ENCODE measurements at regions not wholly inside any gene's neighbourhood (a gene's known extent, or its start where the extent isn't known, plus 50 kb on each side); places are given as distances from the start of the nearest gene placed in this dataset.

DNA sequence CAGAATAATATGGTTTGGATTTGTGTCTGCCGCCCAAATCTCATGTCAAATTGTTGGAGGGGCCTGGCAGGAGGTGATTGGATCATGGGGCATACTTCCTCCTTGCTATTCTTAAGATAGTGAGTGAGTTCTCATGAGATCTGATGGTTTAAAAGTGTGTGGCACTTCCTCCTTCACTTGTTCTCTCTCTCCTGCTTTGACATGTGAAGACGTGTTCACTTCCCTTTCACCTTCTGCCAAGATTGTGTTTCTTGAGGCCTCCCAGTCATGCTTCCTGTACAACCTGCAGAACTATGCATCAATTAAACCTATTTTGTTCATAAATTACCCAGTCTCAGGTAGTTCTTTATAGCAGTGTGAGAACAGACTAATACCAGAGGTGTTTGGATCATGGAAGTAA is 325.7 kb upstream of the GIMD1 start:
- Histone ChIP-seq H3K9me3 (ENCODE audit: control insufficient read depth, insufficient read depth, low read depth, low read length) (no peaks in the 10 kb centered on the region), H3K4me1 (ENCODE audit: control insufficient read depth, insufficient read depth, low read length) (no peaks in the 10 kb centered on the region), H3K4me3 (ENCODE audit: low read depth in 2 of 2, low read length in 2 of 2) (no peak overlapping the region), H3K27ac (ENCODE audit: low read length) (no peak overlapping the region), H3K27me3 (ENCODE audit: control insufficient read depth, insufficient read depth, low read length) (no peaks in the 10 kb centered on the region), H3K36me3 (ENCODE audit: control insufficient read depth, insufficient read depth, low read length) (no peaks in the 10 kb centered on the region)
- ATAC-seq (no peak), DNase-seq (ENCODE audit: low read depth, low spot score) (no peak)
- intact Hi-C loops (cut with micrococcal nuclease; ENCODE audit: unreplicated experiment) = no loop called here
- ChIA-PET POLR2A (no interaction called here), CTCF (no interaction called here)
- in situ Hi-C loops (cut with HindIII; ENCODE audit: low pct_unique_long_range_greater_than_20kb, low sequenced_read_pairs) = no loop called here
- no TSS peak for BruUV-seq (replicated peaks)
- TF ChIP-seq TCF7L2 (IDR thresholded peaks at IDR 0.05; ENCODE audit: low read depth, low read length) = no peak
- TF ChIP-seq SIN3A (IDR thresholded peaks at IDR 0.05; ENCODE audit: borderline replicate concordance, insufficient read depth, low read depth, low read length) = no peak
- no peak for TF ChIP-seq POLR2AphosphoS5 (IDR thresholded peaks at IDR 0.05; ENCODE audit: low read depth, low read length)
- TF ChIP-seq, protein P1, sequence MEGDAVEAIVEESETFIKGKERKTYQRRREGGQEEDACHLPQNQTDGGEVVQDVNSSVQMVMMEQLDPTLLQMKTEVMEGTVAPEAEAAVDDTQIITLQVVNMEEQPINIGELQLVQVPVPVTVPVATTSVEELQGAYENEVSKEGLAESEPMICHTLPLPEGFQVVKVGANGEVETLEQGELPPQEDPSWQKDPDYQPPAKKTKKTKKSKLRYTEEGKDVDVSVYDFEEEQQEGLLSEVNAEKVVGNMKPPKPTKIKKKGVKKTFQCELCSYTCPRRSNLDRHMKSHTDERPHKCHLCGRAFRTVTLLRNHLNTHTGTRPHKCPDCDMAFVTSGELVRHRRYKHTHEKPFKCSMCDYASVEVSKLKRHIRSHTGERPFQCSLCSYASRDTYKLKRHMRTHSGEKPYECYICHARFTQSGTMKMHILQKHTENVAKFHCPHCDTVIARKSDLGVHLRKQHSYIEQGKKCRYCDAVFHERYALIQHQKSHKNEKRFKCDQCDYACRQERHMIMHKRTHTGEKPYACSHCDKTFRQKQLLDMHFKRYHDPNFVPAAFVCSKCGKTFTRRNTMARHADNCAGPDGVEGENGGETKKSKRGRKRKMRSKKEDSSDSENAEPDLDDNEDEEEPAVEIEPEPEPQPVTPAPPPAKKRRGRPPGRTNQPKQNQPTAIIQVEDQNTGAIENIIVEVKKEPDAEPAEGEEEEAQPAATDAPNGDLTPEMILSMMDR (IDR thresholded peaks at IDR 0.05) = no peak
- TF ChIP-seq, protein P2, sequence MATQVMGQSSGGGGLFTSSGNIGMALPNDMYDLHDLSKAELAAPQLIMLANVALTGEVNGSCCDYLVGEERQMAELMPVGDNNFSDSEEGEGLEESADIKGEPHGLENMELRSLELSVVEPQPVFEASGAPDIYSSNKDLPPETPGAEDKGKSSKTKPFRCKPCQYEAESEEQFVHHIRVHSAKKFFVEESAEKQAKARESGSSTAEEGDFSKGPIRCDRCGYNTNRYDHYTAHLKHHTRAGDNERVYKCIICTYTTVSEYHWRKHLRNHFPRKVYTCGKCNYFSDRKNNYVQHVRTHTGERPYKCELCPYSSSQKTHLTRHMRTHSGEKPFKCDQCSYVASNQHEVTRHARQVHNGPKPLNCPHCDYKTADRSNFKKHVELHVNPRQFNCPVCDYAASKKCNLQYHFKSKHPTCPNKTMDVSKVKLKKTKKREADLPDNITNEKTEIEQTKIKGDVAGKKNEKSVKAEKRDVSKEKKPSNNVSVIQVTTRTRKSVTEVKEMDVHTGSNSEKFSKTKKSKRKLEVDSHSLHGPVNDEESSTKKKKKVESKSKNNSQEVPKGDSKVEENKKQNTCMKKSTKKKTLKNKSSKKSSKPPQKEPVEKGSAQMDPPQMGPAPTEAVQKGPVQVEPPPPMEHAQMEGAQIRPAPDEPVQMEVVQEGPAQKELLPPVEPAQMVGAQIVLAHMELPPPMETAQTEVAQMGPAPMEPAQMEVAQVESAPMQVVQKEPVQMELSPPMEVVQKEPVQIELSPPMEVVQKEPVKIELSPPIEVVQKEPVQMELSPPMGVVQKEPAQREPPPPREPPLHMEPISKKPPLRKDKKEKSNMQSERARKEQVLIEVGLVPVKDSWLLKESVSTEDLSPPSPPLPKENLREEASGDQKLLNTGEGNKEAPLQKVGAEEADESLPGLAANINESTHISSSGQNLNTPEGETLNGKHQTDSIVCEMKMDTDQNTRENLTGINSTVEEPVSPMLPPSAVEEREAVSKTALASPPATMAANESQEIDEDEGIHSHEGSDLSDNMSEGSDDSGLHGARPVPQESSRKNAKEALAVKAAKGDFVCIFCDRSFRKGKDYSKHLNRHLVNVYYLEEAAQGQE (IDR thresholded peaks at IDR 0.05; ENCODE audit: insufficient read depth in 1 of 2, low read depth in 2 of 2, low read length in 1 of 2) = no peak

DNA sequence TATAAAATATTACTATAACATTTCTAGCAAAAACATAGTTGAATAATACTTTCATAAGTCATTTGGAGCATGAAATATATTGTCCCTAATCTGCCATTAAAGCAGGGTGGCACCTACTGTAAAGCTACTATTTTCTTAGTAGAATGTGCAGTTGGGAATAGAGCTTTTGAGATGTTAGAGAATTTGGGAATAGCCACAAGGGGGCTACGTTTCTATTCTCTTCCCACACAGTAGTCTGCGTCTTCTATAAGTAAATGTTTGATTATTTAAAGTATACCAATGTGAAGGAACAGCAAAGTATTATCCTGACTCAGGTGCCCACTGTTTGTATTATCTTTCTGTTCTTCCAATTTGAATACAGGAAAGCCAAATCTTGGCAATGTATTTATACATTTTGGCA is 323.2 kb upstream of the GIMD1 start:
- ChIA-PET POLR2A (no interaction called here), CTCF (no interaction called here)
- intact Hi-C loops (cut with micrococcal nuclease; ENCODE audit: unreplicated experiment) = no loop called here
- BruUV-seq (replicated peaks) = no TSS peak
- TF ChIP-seq POLR2AphosphoS5 (IDR thresholded peaks at IDR 0.05; ENCODE audit: low read depth, low read length) = no peak
- TF ChIP-seq TCF7L2 (IDR thresholded peaks at IDR 0.05; ENCODE audit: low read depth, low read length) = no peak
- TF ChIP-seq, protein P2 (IDR thresholded peaks at IDR 0.05; ENCODE audit: insufficient read depth in 1 of 2, low read depth in 2 of 2, low read length in 1 of 2) = no peak
- no peak for TF ChIP-seq SIN3A (IDR thresholded peaks at IDR 0.05; ENCODE audit: borderline replicate concordance, insufficient read depth, low read depth, low read length)
- TF ChIP-seq, protein P1 (IDR thresholded peaks at IDR 0.05) = no peak
- in situ Hi-C loops (cut with HindIII; ENCODE audit: low pct_unique_long_range_greater_than_20kb, low sequenced_read_pairs) = no loop called here
- no peaks in the 10 kb centered on the region for H3K9me3 ChIP-seq (ENCODE audit: control insufficient read depth, insufficient read depth, low read depth, low read length)
- no peaks in the 10 kb centered on the region for H3K27me3 ChIP-seq (ENCODE audit: control insufficient read depth, insufficient read depth, low read length)
- no peak overlapping the region for H3K4me3 ChIP-seq (ENCODE audit: low read depth in 2 of 2, low read length in 2 of 2)
- no peak for DNase-seq (ENCODE audit: low read depth, low spot score)
- ATAC-seq = no peak
- no peak overlapping the region for H3K27ac ChIP-seq (ENCODE audit: low read length)
- no peaks in the 10 kb centered on the region for H3K4me1 ChIP-seq (ENCODE audit: control insufficient read depth, insufficient read depth, low read length)
- no peaks in the 10 kb centered on the region for H3K36me3 ChIP-seq (ENCODE audit: control insufficient read depth, insufficient read depth, low read length)

Data from Panc1 (cell line).